ENCODE measurements at regions not wholly inside any gene's neighbourhood (a gene's known extent, or its start where the extent isn't known, plus 50 kb on each side); places are given as distances from the start of the nearest gene placed in this dataset.

- ChIA-PET POLR2A (no interaction called here), CTCF (ENCODE audit: low intra/inter-chr PET ratio, low total read pairs) (no interaction called here)
- TF ChIP-seq ARID2 (CRISPR knock-in tag; IDR thresholded peaks at IDR 0.05; ENCODE audit: borderline replicate concordance) (no peak), GPN1 (CRISPR knock-in tag; IDR thresholded peaks at IDR 0.05; ENCODE audit: borderline replicate concordance) (no peak), PHF8 (CRISPR knock-in tag; IDR thresholded peaks at IDR 0.05) (no peak), WIZ (CRISPR knock-in tag; IDR thresholded peaks at IDR 0.05) (no peak), NCOA5 (CRISPR knock-in tag; IDR thresholded peaks at IDR 0.05) (no peak), GFI1 (CRISPR knock-in tag; IDR thresholded peaks at IDR 0.05; ENCODE audit: borderline replicate concordance) (no peak), NPAS2 (CRISPR knock-in tag; IDR thresholded peaks at IDR 0.05; ENCODE audit: borderline replicate concordance) (no peak), POGK (CRISPR knock-in tag; conservative IDR thresholded peaks at IDR 0.05) (no peak), ZNF546 (CRISPR knock-in tag; conservative IDR thresholded peaks at IDR 0.05) (no peak), ZNF691 (CRISPR knock-in tag; IDR thresholded peaks at IDR 0.05; ENCODE audit: borderline replicate concordance, low read depth) (no peak), ZNF317 (CRISPR knock-in tag; IDR thresholded peaks at IDR 0.05) (no peak), THAP9 (CRISPR knock-in tag; IDR thresholded peaks at IDR 0.05; ENCODE audit: borderline replicate concordance) (no peak), NR2F2 (IDR thresholded peaks at IDR 0.05; ENCODE audit: borderline replicate concordance, low read depth) (no peak), HOXD1 (CRISPR knock-in tag; IDR thresholded peaks at IDR 0.05) (no peak), ZNF687 (CRISPR knock-in tag; IDR thresholded peaks at IDR 0.05) (no peak), ZFP37 (CRISPR knock-in tag; IDR thresholded peaks at IDR 0.05; ENCODE audit: borderline replicate concordance) (no peak), SP2 (CRISPR knock-in tag; IDR thresholded peaks at IDR 0.05) (no peak)
These were observed 1758.4 kb upstream of the AGA start for GRCh38 chr4:179200681-179201080.

More at GRCh38 chr4:179200681-179201080, 1758.4 kb upstream of the AGA start:
- Histone ChIP-seq H3K79me2 (ENCODE audit: insufficient read depth, low read length) (no peaks in the 10 kb centered on the region), H3K36me3 (replicated peaks in 1 of 2; ENCODE audit: control insufficient read depth in 1 of 2, insufficient read depth in 2 of 2, low read length in 2 of 2) (no peaks in the 10 kb centered on the region), H3K4me2 (ENCODE audit: low read depth, low read length) (no peak overlapping the region), H4K20me1 (ENCODE audit: insufficient read depth, low read length) (no peaks in the 10 kb centered on the region), H2AFZ (ENCODE audit: low read length) (no peak overlapping the region), H3K9ac (ENCODE audit: insufficient read depth, low read depth, low read length) (no peak overlapping the region), H3K9me3 (ENCODE audit: low read length) (peaks cover 18% of the 10 kb centered on the region), H3K4me1 (ENCODE audit: insufficient read depth, low read length) (no peaks in the 10 kb centered on the region), H3K27me3 (ENCODE audit: control insufficient read depth in 1 of 2, insufficient read depth in 2 of 2, low read length in 2 of 2) (no peaks in the 10 kb centered on the region), H3K4me3 (replicated peaks in 1 of 3; ENCODE audit: insufficient read depth in 1 of 3, low read depth in 2 of 3, low read length in 3 of 3) (no peak overlapping the region), H3K27ac (ENCODE audit: extremely low read length, insufficient read depth, low read length) (no peak overlapping the region)
- no peak for DNase-seq (ENCODE audit: low spot score)
- intact Hi-C loops (cut with micrococcal nuclease; ENCODE audit: unreplicated experiment) = no loop called here
- in situ Hi-C loops (cut with HindIII; ENCODE audit: extremely low pct_ligation_motif_present, low pct_unique_long_range_greater_than_20kb) = no loop called here
- 16% methylated on average over 7 of the region's 7 CpGs for WGBS (ENCODE audit: low lambda C conversion rate)
- no peak for FAIRE-seq
- no peak for ATAC-seq
- BruUV-seq (replicated peaks) = no TSS peak

Measured in HepG2 (cell line).